Fibroblast of pulmonary artery (primary cell): ENCODE measurements at regions not wholly inside any gene's neighbourhood (a gene's known extent, or its start where the extent isn't known, plus 50 kb on each side); places are given as distances from the start of the nearest gene placed in this dataset.
A peak's percentile ranks its signal among the peaks of the same experiment; 100 is the strongest.

Source experiments
- DNase-seq: peaks from one replicate; pipeline ENCODE4 v3.0.0-alpha.2; 2010; ENCODE audit warnings: low read depth
- H3K4me3 ChIP-seq: replicated peaks from 2 replicates; pipeline ENCODE4 v1.5.1; 2011; ENCODE audit warnings: low read depth, mild to moderate bottlenecking, control low read depth, low read length, moderate library complexity
- CTCF ChIP-seq: IDR thresholded peaks from 2 replicates; pipeline ENCODE4 v1.5.1; 2011; ENCODE audit warnings: mild to moderate bottlenecking, control low read depth, low read length, inconsistent platforms; ENCODE audit errors: missing control alignments

DNA sequence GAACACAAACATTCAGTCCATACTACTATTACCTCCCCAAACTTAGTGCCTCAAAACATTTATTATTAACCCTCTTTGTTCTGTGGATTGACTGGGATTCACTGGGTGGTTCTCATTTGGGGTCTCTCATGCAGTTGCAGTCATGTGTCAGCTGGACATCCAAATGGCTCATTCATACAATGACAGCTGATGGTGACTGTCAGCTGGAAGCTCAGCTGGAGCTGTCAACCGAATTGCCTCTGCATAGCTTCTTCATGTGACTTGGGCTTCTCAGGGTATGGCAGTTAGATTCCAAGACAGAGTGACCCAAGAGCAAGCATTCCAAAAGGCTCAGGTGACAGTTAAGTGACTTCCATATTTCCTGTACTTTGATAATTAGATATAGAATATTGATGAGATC lies 85.2 kb downstream of the CCDC34 start:
- no peak overlapping the region for H3K4me3 ChIP-seq
- TF ChIP-seq CTCF = no peak
- no peak for DNase-seq

DNA sequence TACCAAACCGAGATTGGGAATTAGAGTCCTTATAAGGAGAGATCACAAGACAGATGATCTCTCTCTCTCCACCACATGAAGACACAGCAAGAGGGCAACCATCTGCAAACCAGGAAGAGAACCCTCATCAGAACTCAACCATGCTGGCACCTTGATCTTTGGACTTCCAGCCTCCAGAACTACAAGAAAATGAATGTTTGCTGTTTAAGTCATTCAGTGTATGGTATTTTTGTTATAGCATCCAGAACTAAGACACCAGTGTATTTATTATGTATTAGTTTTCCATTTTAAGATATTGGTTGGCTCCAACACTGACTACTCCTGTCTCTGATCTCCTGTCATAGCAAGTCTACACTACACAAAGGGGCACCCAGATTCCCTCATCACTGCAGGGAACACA lies 86.9 kb downstream of the CCDC34 start:
- DNase-seq = no peak
- TF ChIP-seq CTCF = no peak
- no peak overlapping the region for H3K4me3 ChIP-seq

DNA sequence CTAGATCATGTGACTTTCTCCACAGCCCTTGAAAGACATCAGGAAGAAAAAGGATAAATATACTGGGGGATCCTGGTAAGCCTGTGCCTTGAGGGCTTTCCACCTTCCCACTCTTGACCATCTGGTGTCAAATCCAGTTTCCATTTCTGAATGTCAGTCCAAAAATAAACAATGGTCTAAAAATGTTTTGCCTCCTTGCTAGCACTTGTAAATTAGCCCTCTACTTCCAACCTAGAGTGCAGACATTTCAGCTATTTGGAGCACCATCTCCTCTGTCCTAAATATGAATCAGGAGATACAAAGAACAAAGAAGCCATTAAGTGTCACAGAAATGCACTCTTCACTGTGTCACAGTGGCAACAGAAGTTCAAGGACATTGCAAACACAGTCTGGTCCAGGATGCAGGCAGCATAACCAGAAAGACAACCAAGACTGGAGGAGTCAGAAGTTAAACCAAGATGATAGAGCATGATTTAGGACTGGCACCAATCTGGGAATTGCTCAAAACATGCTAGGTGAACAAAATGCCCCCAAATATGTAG lies 88.1 kb downstream of the CCDC34 start:
- no peak for TF ChIP-seq CTCF
- no peak for DNase-seq
- H3K4me3 ChIP-seq = no peak overlapping the region

DNA sequence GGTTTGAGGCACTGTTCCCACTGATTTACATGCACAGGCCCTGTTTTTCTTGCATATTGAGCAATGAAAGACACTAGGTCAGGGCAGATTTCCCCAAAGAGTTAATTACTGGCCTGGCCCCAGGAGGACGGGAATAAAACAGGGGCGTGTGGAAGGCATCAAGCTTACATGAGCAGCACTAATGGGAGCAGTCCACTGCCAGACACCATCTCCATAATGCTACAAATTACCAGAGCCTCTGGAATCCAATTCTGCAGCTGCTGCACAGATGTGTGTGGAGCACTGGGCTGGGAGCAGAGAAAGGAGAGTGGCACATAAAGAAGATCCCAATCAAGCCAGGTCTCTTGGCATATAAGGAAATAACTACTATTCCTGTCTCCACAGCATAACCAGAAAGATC lies 96.9 kb downstream of the CCDC34 start:
- no peak for TF ChIP-seq CTCF
- no peak for DNase-seq
- no peak overlapping the region for H3K4me3 ChIP-seq

GRCh38 chr11:27263986-27264385 lies 99.0 kb downstream of the CCDC34 start:
- TF ChIP-seq CTCF = no peak
- DNase-seq = no peak
- no peak overlapping the region for H3K4me3 ChIP-seq

DNA sequence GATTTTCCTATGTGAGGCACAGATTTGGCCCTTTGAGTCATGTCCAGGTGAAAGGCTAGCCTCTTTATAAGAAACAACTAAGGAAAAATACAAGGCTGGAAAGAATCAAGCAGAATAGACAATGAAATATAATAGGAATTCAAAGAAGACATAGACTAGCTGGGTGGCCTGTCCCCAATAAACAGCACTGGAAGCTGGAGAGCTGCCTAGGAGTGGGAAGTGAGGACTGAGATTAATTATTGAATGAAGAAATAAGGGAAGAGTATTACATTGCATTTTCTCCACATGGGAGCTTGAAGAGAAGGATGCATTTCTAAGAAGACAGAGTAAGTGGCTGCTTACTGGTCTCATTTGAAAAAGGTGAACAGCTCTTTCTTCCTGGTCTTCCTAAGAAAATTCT lies 100.0 kb downstream of the CCDC34 start:
- DNase-seq = no peak
- H3K4me3 ChIP-seq = no peak overlapping the region
- TF ChIP-seq CTCF = no peak

- DNase-seq = peak; percentile 52
Observed at GRCh38 chr11:27255447-27255828, 107.6 kb downstream of the CCDC34 start.

More at GRCh38 chr11:27255447-27255828, 107.6 kb downstream of the CCDC34 start:
- no peak overlapping the region for H3K4me3 ChIP-seq
- TF ChIP-seq CTCF = no peak
